Gastrocnemius medialis (tissue), 4 donors: ENCODE measurements at regions not wholly inside any gene's neighbourhood (a gene's known extent, or its start where the extent isn't known, plus 50 kb on each side); places are given as distances from the start of the nearest gene placed in this dataset.

Source experiments
- POLR2A ChIP-seq, 2 donors: fragments of 450-650 bp; IDR thresholded peaks; one replicate each; pipeline ENCODE4 v1.6.1; 2017; ENCODE audit warnings: antibody characterized with exemption in 2 of 2, mild to moderate bottlenecking in 2 of 2, moderate library complexity in 2 of 2
- TF ChIP-seq, protein P1 (sequence below), 5 experiments: fragments of 450-650 bp in 3 of 5; fragments of 200-600 bp in 2 of 5; sonication (generic) in 2 of 5; IDR thresholded peaks in 4 of 5; conservative IDR thresholded peaks in 1 of 5; 1 replicate in 4 of 5; 2 replicates in 1 of 5; pipeline ENCODE4 v1.5.1; 2016 to 2019; ENCODE audit warnings: antibody characterized with exemption in 5 of 5, mild to moderate bottlenecking in 3 of 5, moderate library complexity in 3 of 5

DNA sequence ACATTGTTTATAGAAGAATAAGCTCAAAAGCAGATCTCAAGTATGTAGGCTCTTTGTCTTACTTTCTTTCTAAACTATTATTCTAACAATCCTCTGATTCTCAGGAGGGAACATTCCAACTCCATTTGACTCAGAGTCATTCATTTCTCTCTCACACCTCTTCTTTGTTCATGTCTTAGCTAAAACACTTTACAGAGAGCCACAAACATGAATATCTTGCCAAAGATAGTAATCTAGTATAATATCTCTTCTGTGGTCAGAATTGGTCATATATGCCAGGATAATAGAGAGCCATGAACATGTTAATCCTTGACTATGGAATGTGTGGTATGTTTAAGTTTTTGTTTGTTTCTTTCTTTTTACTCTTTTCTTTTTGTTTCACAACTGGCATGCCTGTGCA is 456.0 kb upstream of the PTCHD4 start:
- TF ChIP-seq, protein P1, sequence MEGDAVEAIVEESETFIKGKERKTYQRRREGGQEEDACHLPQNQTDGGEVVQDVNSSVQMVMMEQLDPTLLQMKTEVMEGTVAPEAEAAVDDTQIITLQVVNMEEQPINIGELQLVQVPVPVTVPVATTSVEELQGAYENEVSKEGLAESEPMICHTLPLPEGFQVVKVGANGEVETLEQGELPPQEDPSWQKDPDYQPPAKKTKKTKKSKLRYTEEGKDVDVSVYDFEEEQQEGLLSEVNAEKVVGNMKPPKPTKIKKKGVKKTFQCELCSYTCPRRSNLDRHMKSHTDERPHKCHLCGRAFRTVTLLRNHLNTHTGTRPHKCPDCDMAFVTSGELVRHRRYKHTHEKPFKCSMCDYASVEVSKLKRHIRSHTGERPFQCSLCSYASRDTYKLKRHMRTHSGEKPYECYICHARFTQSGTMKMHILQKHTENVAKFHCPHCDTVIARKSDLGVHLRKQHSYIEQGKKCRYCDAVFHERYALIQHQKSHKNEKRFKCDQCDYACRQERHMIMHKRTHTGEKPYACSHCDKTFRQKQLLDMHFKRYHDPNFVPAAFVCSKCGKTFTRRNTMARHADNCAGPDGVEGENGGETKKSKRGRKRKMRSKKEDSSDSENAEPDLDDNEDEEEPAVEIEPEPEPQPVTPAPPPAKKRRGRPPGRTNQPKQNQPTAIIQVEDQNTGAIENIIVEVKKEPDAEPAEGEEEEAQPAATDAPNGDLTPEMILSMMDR (IDR thresholded peaks at IDR 0.05 in 4 of 5, conservative IDR thresholded peaks at IDR 0.05 in 1 of 5), result no peak
- TF ChIP-seq POLR2A (IDR thresholded peaks at IDR 0.05), result no peak
